Activated CD8-positive, alpha-beta T cell treated with anti-CD3 and anti-CD28 coated beads for 36 hours (primary cell): ENCODE measurements at regions not wholly inside any gene's neighbourhood (a gene's known extent, or its start where the extent isn't known, plus 50 kb on each side); places are given as distances from the start of the nearest gene placed in this dataset.

Experiments used
- ATAC-seq: fragments of 200-7000 bp; cut with Tn5 transposase; one replicate; pipeline ENCODE4 v1.10.0; 2021; ENCODE audit warnings: mild to moderate bottlenecking, moderate library complexity
- CTCF ChIA-PET: fragments of 350-600 bp; sonication (Branson Sonifier 250); formaldehyde crosslinking; loops from one replicate; lab custom pipeline; 2021; ENCODE audit warnings: antibody characterized with exemption; lab: Charles Lee
- POLR2A ChIA-PET: fragments of 350-600 bp; sonication (Branson Sonifier 250); formaldehyde crosslinking; loops from one replicate; lab custom pipeline; 2021; ENCODE audit warnings: antibody characterized with exemption; lab: Charles Lee
- DNase-seq: peaks from one replicate; pipeline ENCODE4 v3.0.0-alpha.2; 2020
- H3K27ac Mint-ChIP-seq: one replicate; pipeline ENCODE4 v1.8.0; 2021; ENCODE audit warnings: mild to moderate bottlenecking, mixed read lengths
- H3K27me3 Mint-ChIP-seq: one replicate; pipeline ENCODE4 v1.8.0; 2021; ENCODE audit warnings: mixed read lengths
- H3K36me3 Mint-ChIP-seq: one replicate; pipeline ENCODE4 v1.8.0; 2021; ENCODE audit warnings: low read depth, mixed read lengths
- H3K4me1 Mint-ChIP-seq: one replicate; pipeline ENCODE4 v1.8.0; 2021; ENCODE audit warnings: low read depth, mixed read lengths
- H3K4me3 Mint-ChIP-seq: one replicate; pipeline ENCODE4 v1.8.0; 2021; ENCODE audit warnings: mild to moderate bottlenecking, moderate library complexity, mixed read lengths
- H3K9me3 Mint-ChIP-seq: one replicate; pipeline ENCODE4 v1.8.0; 2021; ENCODE audit warnings: mixed read lengths
- intact Hi-C: fragments of 100-400 bp; cut with micrococcal nuclease; formaldehyde crosslinking; loops from one replicate; pipeline ENCODE4 v1.10.0; 2022
- TF ChIP-seq, protein P1 (sequence below): fragments of 200-600 bp; IDR thresholded peaks from one replicate; pipeline ENCODE4 v1.8.0; 2022; ENCODE audit warnings: antibody characterized with exemption, mild to moderate bottlenecking

DNA sequence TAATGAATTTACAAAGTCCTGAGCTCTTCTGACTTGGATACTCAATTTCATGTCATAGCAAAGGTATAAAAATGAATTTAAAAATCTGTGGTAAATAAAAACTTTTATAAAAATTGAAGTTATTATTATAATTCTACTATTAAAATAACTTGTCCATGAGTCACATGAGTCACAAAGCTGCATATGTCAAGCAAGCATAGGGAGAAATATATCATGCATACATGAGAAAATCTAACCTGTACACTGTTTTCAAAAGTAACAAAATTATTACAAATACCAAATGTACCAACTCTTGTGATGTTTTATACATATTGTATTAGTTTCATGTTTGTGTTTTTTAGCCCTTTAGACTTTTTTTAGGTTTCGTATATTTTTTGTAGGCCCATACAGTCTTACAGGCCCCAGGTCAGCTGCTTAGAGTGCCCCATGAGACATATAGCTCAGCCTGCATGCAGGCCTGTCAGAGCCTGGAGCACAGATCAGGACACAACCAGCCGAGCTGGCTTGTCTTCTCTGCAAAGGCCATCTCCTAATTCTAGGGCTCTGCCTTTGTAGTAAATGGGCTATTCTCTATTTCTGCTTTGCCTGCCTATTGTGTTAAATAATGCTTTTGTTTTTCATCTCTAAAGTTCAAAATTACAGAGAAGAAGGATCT is 818.7 kb upstream of the TENM3 start:
- Mint-ChIP-seq H3K36me3 (no peaks in the 10 kb centered on the region), H3K27ac (no peak overlapping the region), H3K4me3 (no peak overlapping the region), H3K4me1 (no peaks in the 10 kb centered on the region), H3K27me3 (no peaks in the 10 kb centered on the region), H3K9me3 (peaks cover 9% of the 10 kb centered on the region)
- intact Hi-C loops: no loop called here
- DNase-seq (no peak), ATAC-seq (no peak)
- TF ChIP-seq, protein P1, sequence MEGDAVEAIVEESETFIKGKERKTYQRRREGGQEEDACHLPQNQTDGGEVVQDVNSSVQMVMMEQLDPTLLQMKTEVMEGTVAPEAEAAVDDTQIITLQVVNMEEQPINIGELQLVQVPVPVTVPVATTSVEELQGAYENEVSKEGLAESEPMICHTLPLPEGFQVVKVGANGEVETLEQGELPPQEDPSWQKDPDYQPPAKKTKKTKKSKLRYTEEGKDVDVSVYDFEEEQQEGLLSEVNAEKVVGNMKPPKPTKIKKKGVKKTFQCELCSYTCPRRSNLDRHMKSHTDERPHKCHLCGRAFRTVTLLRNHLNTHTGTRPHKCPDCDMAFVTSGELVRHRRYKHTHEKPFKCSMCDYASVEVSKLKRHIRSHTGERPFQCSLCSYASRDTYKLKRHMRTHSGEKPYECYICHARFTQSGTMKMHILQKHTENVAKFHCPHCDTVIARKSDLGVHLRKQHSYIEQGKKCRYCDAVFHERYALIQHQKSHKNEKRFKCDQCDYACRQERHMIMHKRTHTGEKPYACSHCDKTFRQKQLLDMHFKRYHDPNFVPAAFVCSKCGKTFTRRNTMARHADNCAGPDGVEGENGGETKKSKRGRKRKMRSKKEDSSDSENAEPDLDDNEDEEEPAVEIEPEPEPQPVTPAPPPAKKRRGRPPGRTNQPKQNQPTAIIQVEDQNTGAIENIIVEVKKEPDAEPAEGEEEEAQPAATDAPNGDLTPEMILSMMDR: no peak
- POLR2A ChIA-PET: no interaction called here
- CTCF ChIA-PET: no interaction called here

DNA sequence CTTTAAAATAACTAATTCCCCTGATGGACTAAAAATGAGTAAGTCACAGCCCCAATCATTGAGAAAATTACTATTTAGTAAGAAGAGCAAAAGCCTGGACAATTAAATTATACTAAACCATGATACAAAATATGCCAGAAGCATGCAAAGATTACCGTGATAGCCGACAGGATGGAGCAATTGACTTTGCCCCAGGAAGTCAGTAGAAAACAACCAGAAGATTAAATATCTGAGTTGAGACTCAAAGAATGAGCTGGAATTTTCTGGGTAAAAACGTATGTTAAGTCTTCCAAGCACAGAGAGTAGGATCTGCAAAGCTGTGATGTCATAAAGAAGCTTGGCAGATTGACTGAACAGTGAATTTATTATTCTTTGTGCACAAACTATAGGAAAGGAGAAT is 816.1 kb upstream of the TENM3 start:
- Mint-ChIP-seq H3K27me3 (no peaks in the 10 kb centered on the region), H3K9me3 (peaks cover 8% of the 10 kb centered on the region), H3K27ac (no peak overlapping the region), H3K4me1 (no peaks in the 10 kb centered on the region), H3K36me3 (no peaks in the 10 kb centered on the region), H3K4me3 (no peak overlapping the region)
- CTCF ChIA-PET: no interaction called here
- intact Hi-C loops: no loop called here
- ATAC-seq: no peak
- no peak for DNase-seq
- TF ChIP-seq, protein P1: no peak
- POLR2A ChIA-PET: no interaction called here

DNA sequence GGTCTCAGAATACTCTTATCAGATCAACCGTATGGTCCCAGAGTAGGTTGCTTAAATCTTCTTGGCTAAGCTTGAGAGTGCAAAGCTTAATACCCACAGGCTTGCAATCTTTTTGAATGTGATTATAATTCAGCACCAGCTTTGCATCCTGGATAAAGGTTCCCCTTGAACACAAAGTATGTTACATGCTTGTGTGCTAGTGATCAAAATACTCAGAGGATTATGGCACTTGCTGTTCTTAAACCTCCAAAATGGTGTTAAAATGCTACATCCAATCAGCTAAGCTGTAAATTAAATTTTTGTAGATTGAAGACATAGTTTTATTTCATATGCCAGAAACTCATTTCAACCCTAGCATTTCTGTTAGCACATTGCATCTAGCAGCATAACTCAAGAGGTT is 812.2 kb upstream of the TENM3 start:
- peaks cover 4% of the 10 kb centered on the region for H3K9me3 Mint-ChIP-seq
- no peaks in the 10 kb centered on the region for H3K27me3 Mint-ChIP-seq
- DNase-seq: no peak
- TF ChIP-seq, protein P1: no peak
- H3K4me1 Mint-ChIP-seq: no peaks in the 10 kb centered on the region
- no peak overlapping the region for H3K4me3 Mint-ChIP-seq
- intact Hi-C loops: no loop called here
- POLR2A ChIA-PET: no interaction called here
- no peak for ATAC-seq
- H3K36me3 Mint-ChIP-seq: no peaks in the 10 kb centered on the region
- CTCF ChIA-PET: no interaction called here
- H3K27ac Mint-ChIP-seq: no peak overlapping the region

DNA sequence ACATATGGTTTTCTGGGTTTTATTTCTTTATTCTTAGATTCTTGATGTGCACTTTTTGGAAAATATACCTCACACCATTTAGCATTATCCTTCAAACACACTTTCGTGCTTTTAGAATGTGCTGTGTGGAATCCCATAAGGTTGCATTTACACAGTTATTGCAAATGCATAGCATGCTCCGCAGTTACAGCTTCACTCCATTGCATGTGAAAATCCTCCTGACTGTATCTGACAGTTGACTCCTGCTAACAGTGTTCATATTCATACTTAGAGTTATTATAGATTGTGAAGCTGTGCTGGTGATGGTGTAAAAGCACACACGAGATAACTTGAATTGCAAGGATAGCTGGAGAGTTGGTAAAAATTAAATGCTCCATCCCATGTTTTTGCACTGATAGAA is 811.5 kb upstream of the TENM3 start:
- peaks cover 1% of the 10 kb centered on the region for H3K9me3 Mint-ChIP-seq
- no peak overlapping the region for H3K27ac Mint-ChIP-seq
- ATAC-seq (no peak), DNase-seq (no peak)
- H3K36me3 Mint-ChIP-seq: no peaks in the 10 kb centered on the region
- TF ChIP-seq, protein P1: no peak
- intact Hi-C loops: no loop called here
- H3K4me3 Mint-ChIP-seq: no peak overlapping the region
- ChIA-PET POLR2A (no interaction called here), CTCF (no interaction called here)
- H3K4me1 Mint-ChIP-seq: no peaks in the 10 kb centered on the region
- H3K27me3 Mint-ChIP-seq: no peaks in the 10 kb centered on the region

DNA sequence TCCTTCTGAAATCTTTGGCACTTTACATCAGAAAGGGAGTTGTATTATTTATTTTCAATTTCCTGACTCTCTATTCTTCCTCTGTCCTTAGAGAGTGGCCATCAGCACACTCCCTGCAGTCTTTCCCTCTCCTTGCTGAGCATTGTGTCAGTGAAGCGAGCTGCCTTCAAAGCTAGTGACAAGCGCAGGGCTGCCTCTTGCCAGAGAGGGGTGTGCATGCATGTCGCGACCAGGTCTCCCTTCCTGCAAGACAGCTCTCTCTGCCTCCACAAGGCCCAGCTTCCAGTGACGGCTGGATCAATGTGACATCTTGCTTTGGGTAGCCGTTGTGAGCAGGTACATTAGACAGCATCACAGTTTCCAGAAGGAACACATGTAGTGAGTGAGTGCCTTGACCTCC is 810.9 kb upstream of the TENM3 start:
- H3K27me3 Mint-ChIP-seq: no peaks in the 10 kb centered on the region
- no peak overlapping the region for H3K4me3 Mint-ChIP-seq
- TF ChIP-seq, protein P1: no peak
- DNase-seq: no peak
- peaks cover 1% of the 10 kb centered on the region for H3K9me3 Mint-ChIP-seq
- ATAC-seq: no peak
- ChIA-PET CTCF (no interaction called here), POLR2A (no interaction called here)
- H3K4me1 Mint-ChIP-seq: no peaks in the 10 kb centered on the region
- H3K27ac Mint-ChIP-seq: no peak overlapping the region
- H3K36me3 Mint-ChIP-seq: no peaks in the 10 kb centered on the region
- intact Hi-C loops: no loop called here
